GM23248 (cell line): ENCODE measurements at regions not wholly inside any gene's neighbourhood (a gene's known extent, or its start where the extent isn't known, plus 50 kb on each side); places are given as distances from the start of the nearest gene placed in this dataset.

Experiments used
- DNase-seq: peaks from one replicate; pipeline ENCODE4 v3.0.0-alpha.2; 2015
- H2AFZ ChIP-seq: fragments of 200-600 bp; sonication (generic); 2 replicates; pipeline ENCODE4 v1.6.1; 2016; ENCODE audit warnings: antibody characterized with exemption
- H3F3A ChIP-seq: fragments of 200-600 bp; sonication (generic); 2 replicates; pipeline ENCODE4 v1.6.1; 2016; ENCODE audit warnings: mild to moderate bottlenecking, antibody characterized with exemption, mixed run types; ENCODE audit not compliant: insufficient read depth
- H3K27ac ChIP-seq: fragments of 200-600 bp; sonication (generic); 2 replicates; pipeline ENCODE4 v1.5.1; 2016; ENCODE audit warnings: mild to moderate bottlenecking
- H3K27me3 ChIP-seq: fragments of 200-600 bp; sonication (generic); replicated peaks from 2 replicates; pipeline ENCODE4 v1.6.1; 2016; ENCODE audit warnings: mild to moderate bottlenecking; ENCODE audit not compliant: insufficient read depth
- H3K36me3 ChIP-seq: fragments of 200-600 bp; sonication (generic); 2 replicates; pipeline ENCODE4 v1.6.1; 2016; ENCODE audit warnings: low read depth, mild to moderate bottlenecking
- H3K4me1 ChIP-seq: fragments of 200-600 bp; sonication (generic); 2 replicates; pipeline ENCODE4 v1.6.1; 2016; ENCODE audit warnings: mild to moderate bottlenecking; ENCODE audit not compliant: insufficient read depth
- H3K4me2 ChIP-seq: fragments of 200-600 bp; sonication (generic); one replicate; pipeline ENCODE4 v1.6.1; 2016; ENCODE audit warnings: mild to moderate bottlenecking; ENCODE audit not compliant: unreplicated experiment
- H3K4me3 ChIP-seq: fragments of 200-600 bp; sonication (generic); 2 replicates; pipeline ENCODE4 v1.5.1; 2016; ENCODE audit warnings: mild to moderate bottlenecking
- H3K79me2 ChIP-seq: fragments of 200-600 bp; sonication (generic); 2 replicates; pipeline ENCODE4 v1.6.1; 2016; ENCODE audit warnings: mild to moderate bottlenecking; ENCODE audit not compliant: insufficient read depth
- H3K9ac ChIP-seq: fragments of 200-600 bp; sonication (generic); 2 replicates; pipeline ENCODE4 v1.6.1; 2016; ENCODE audit warnings: mild to moderate bottlenecking
- H3K9me2 ChIP-seq: fragments of 200-600 bp; sonication (generic); 2 replicates; pipeline ENCODE4 v1.6.1; 2016; ENCODE audit warnings: mixed run types, mild to moderate bottlenecking, moderate library complexity; ENCODE audit not compliant: insufficient read depth
- H3K9me3 ChIP-seq: fragments of 200-600 bp; sonication (generic); one replicate; pipeline ENCODE4 v1.6.1; 2017; ENCODE audit warnings: low read depth
- H4K20me1 ChIP-seq: fragments of 200-600 bp; sonication (generic); 2 replicates; pipeline ENCODE4 v1.6.0; 2016; ENCODE audit not compliant: insufficient read depth
- EZH2 ChIP-seq: fragments of 200-600 bp; sonication (generic); IDR thresholded peaks from 2 replicates; pipeline ENCODE4 v1.6.1; 2018; ENCODE audit warnings: antibody characterized with exemption, mild to moderate bottlenecking; ENCODE audit not compliant: insufficient read depth, poor library complexity, severe bottlenecking
- EZH2phosphoT487 ChIP-seq: fragments of 200-600 bp; sonication (generic); IDR thresholded peaks from 2 replicates; pipeline ENCODE4 v1.6.1; 2018; ENCODE audit warnings: antibody characterized with exemption, moderate library complexity, mild to moderate bottlenecking, low read depth; ENCODE audit not compliant: insufficient read depth
- WGBS, 2 experiments: methylation state at CpG; one replicate each; pipeline ENCODE4 v1.1.6; 2015 to 2017; ENCODE audit warnings: low lambda C conversion rate in 2 of 2, low coverage in 1 of 2; ENCODE audit errors: missing lambda C conversion rate in 2 of 2; 5-methylcytosine and 5-hydroxymethylcytosine counted together
- in situ Hi-C: fragments of 300-500 bp; cut with MboI; formaldehyde crosslinking; loops from 2 replicates; pipeline ENCODE4 v1.15.0; 2020

DNA sequence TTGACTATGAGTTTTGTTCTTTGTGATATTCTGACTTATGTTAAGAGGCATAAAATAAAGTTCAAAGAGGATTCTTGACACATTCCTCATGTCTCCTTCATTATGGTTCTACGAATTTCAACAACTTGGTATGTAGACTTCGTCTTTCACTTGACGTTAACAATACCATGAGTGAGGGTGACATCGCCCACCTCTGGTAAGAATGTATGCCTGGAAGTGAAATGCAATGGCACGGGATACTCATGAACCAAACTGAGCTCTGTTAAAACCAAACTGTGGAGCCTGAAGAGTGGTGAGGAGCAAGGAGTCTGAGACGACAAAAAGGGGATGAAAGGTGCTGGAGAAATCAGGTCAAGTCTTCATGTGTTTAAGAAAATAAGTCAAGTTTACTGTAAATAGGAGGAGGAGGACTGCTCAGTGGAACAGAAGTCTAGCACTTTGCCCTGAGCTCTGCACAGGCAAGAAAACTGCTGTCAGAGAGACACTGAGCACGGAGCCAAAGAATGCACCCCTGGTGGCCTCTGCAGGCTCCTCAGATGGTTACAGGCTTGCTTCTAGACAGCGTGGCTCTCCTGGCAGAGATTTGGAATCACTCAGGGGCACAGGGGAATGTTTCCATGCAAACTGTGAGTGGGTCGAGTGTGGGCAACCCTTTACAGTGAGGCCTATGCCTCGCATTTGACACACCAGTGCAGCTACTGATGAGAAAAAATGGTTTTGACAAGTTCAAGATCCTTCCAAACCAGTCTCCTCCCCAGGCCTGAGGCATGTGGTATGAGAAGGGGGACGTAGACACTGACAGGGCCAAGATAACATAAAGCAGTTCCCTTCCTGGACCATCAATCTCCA, 470.1 kb downstream of the IRX1 start:
- in situ Hi-C loops = no loop called here
- no peaks in the 10 kb centered on the region for H3K36me3 ChIP-seq
- WGBS, 2 experiments = 25 to 31% methylated on average over 11 of the region's 11 CpGs

DNA sequence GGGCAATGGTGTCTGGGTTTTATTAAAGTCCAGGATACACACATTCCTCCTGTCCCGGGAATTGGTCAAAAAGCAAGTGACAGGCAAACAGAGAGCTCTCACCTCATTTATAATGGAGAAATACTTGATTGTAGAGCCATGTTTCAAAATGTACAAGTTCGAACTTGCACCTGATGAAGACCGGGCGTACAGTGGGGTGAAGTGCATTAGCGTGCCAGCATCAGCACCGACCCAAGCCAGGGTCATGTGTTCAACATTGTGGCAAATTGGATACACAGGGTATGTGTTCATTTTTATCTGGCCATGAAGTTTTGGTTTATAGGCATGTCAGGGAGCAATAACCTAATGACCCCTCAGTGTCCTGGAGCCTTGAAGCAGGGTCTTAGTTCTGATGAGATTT, 472.5 kb downstream of the IRX1 start:
- no peaks in the 10 kb centered on the region for H3K36me3 ChIP-seq
- TF ChIP-seq EZH2phosphoT487 (no peak), EZH2 (no peak)
- H3F3A ChIP-seq = no peaks in the 10 kb centered on the region
- in situ Hi-C loops = no loop called here
- H3K9me2 ChIP-seq = no peaks in the 10 kb centered on the region
- no peak overlapping the region for H3K4me3 ChIP-seq
- H3K9me3 ChIP-seq = no peaks in the 10 kb centered on the region
- no peak for DNase-seq
- 57 to 62% methylated on average over 6 of the region's 6 CpGs for WGBS, 2 experiments
- H4K20me1 ChIP-seq = no peaks in the 10 kb centered on the region
- H2AFZ ChIP-seq = no peak overlapping the region
- no peaks in the 10 kb centered on the region for H3K4me1 ChIP-seq
- no peaks in the 10 kb centered on the region for H3K27me3 ChIP-seq
- H3K4me2 ChIP-seq = no peak overlapping the region
- H3K27ac ChIP-seq = no peak overlapping the region
- no peak overlapping the region for H3K9ac ChIP-seq
- no peaks in the 10 kb centered on the region for H3K79me2 ChIP-seq

More for the DNA sequence above, 470.1 kb downstream of the IRX1 start:
- Histone ChIP-seq H3K79me2 (no peaks in the 10 kb centered on the region), H3K4me2 (no peak overlapping the region), H3K4me1 (no peaks in the 10 kb centered on the region), H3K27ac (no peak overlapping the region), H3K9ac (no peak overlapping the region), H3K27me3 (no peaks in the 10 kb centered on the region), H2AFZ (no peak overlapping the region), H4K20me1 (no peaks in the 10 kb centered on the region), H3K9me2 (no peaks in the 10 kb centered on the region), H3F3A (no peaks in the 10 kb centered on the region), H3K9me3 (no peaks in the 10 kb centered on the region), H3K4me3 (no peak overlapping the region)
- DNase-seq = no peak
- no peak for TF ChIP-seq EZH2phosphoT487
- TF ChIP-seq EZH2 = no peak

DNA sequence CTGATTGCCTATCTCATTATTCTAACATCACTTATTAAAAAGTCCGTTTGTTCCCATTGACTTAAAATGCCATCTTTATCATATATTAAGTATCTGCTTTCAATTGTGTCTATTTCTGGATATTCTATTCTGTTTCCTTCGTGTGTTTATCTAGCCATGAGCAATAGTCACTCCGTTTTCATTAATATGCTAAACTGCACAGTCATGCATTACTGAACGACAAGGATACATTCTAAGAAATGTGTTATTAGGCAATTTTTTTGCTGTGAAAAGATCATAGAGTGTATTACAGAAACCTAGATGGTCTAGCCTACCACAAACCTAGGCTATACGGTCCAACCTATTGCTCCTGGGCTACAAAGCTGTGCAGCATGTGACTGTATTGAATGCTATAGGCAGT, 482.9 kb downstream of the IRX1 start:
- no peaks in the 10 kb centered on the region for H3K9me3 ChIP-seq
- no peaks in the 10 kb centered on the region for H4K20me1 ChIP-seq
- no peaks in the 10 kb centered on the region for H3F3A ChIP-seq
- H3K4me1 ChIP-seq = no peaks in the 10 kb centered on the region
- H3K9me2 ChIP-seq = no peaks in the 10 kb centered on the region
- no peaks in the 10 kb centered on the region for H3K27me3 ChIP-seq
- H3K4me2 ChIP-seq = no peak overlapping the region
- in situ Hi-C loops = no loop called here
- no peak overlapping the region for H2AFZ ChIP-seq
- WGBS, 2 experiments = 52% methylated on average over 5 of the region's 5 CpGs
- H3K9ac ChIP-seq = no peak overlapping the region
- H3K36me3 ChIP-seq = no peaks in the 10 kb centered on the region
- TF ChIP-seq EZH2phosphoT487 (no peak), EZH2 (no peak)
- H3K79me2 ChIP-seq = no peaks in the 10 kb centered on the region
- DNase-seq = no peak
- no peak overlapping the region for H3K4me3 ChIP-seq
- H3K27ac ChIP-seq = no peak overlapping the region

DNA sequence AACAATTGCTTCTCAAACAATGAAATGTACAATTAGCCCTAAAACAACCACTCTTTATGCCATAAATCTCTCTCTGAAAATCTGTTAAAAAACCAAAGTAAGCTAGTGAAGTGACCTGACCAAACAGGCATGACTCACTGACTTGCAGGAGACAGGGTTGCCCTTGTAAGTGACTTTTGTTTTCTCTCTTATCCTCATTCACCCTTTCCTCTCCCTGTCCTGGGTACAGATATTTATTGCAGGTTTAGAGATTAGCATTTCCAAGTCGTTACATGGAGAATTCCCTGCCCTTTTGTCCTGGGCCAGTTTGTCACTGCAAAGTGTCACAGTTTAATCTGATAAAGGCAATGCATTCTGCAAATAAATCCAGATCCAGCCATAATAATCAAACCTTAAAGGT, 484.2 kb downstream of the IRX1 start:
- TF ChIP-seq EZH2 (no peak), EZH2phosphoT487 (no peak)
- H3K27me3 ChIP-seq = no peaks in the 10 kb centered on the region
- H3K9me3 ChIP-seq = no peaks in the 10 kb centered on the region
- H3K9me2 ChIP-seq = no peaks in the 10 kb centered on the region
- no peak overlapping the region for H3K4me2 ChIP-seq
- H3K4me1 ChIP-seq = no peaks in the 10 kb centered on the region
- H4K20me1 ChIP-seq = no peaks in the 10 kb centered on the region
- 22 to 25% methylated on average over 1 of the region's 1 CpG for WGBS, 2 experiments
- no peaks in the 10 kb centered on the region for H3K79me2 ChIP-seq
- no peak overlapping the region for H3K27ac ChIP-seq
- no peak for DNase-seq
- in situ Hi-C loops = no loop called here
- H3K9ac ChIP-seq = no peak overlapping the region
- H3F3A ChIP-seq = no peaks in the 10 kb centered on the region
- H2AFZ ChIP-seq = no peak overlapping the region
- H3K36me3 ChIP-seq = no peaks in the 10 kb centered on the region
- no peak overlapping the region for H3K4me3 ChIP-seq
